Erythroblast (primary cell): ENCODE measurements at regions not wholly inside any gene's neighbourhood (a gene's known extent, or its start where the extent isn't known, plus 50 kb on each side); places are given as distances from the start of the nearest gene placed in this dataset.

ENCODE experiments used
- GATA1 ChIP-seq: IDR thresholded peaks from 2 replicates; pipeline ENCODE4 v1.6.1; 2011; ENCODE audit warnings: low read depth, mild to moderate bottlenecking, control low read depth, low read length, moderate library complexity
- POLR2A ChIP-seq: IDR thresholded peaks from 2 replicates; pipeline ENCODE4 v1.6.1; 2011; ENCODE audit warnings: mild to moderate bottlenecking, low read length

DNA sequence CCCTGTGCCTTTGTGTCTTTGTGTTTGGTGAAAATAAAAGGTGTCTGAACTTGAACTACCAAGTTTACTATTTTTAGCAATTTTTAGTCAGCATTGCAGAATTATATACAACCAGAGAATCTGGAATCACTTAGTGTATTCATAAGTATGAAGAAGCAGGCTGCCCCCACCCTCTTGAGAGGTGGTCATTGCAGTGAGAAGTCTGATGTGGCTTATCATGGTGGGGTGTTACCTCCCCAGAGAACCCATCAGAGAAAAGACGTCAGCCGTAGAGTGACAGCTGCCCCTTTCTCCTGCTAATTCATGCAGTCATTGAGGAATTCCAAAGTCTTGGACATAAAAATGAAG lies 66.0 kb downstream of the BOLA3 start:
- TF ChIP-seq POLR2A (no peak), GATA1 (no peak)
